ENCODE measurements at regions not wholly inside any gene's neighbourhood (a gene's known extent, or its start where the extent isn't known, plus 50 kb on each side); places are given as distances from the start of the nearest gene placed in this dataset.

DNA sequence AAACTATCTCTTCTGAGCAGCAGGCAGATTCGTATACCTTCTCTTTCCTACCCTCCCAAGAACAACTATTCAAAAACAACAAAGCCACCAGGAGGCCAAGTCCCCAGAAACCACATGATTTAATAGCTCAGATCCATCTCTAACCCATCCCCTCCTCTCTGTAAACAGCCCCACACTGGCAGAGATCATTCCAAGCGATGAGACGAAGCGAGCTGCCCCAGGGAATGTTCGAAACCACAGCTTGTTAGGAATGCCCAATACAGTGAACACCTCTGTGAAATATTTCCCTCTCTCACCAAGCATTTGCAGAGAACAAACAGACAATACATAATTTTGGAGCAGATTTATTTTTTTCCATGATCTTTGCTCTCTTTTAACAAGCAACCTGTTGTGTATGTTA, 231.8 kb downstream of the SOD2 start:
- Histone ChIP-seq H3K9me3 (no peaks in the 10 kb centered on the region), H3K4me3 (ENCODE audit: low read depth, low read length) (no peak overlapping the region), H3K36me3 (ENCODE audit: control insufficient read depth, insufficient read depth, low read length) (no peaks in the 10 kb centered on the region), H3K27me3 (replicated peaks; ENCODE audit: control insufficient read depth, insufficient read depth, low read length) (no peaks in the 10 kb centered on the region), H3K4me1 (no peaks in the 10 kb centered on the region)
- Mint-ChIP-seq H3K9me3 (ENCODE audit: unreplicated experiment) (no peaks in the 10 kb centered on the region), H3K27ac (ENCODE audit: unreplicated experiment) (no peak overlapping the region), H3K27me3 (ENCODE audit: insufficient read depth, unreplicated experiment) (peaks cover 2% of the 10 kb centered on the region), H3K4me1 (ENCODE audit: low read depth, unreplicated experiment) (no peaks in the 10 kb centered on the region), H3K4me3 (ENCODE audit: unreplicated experiment) (no peak overlapping the region), H3K36me3 (ENCODE audit: insufficient read depth, unreplicated experiment) (no peaks in the 10 kb centered on the region)
- TF ChIP-seq, protein P1, sequence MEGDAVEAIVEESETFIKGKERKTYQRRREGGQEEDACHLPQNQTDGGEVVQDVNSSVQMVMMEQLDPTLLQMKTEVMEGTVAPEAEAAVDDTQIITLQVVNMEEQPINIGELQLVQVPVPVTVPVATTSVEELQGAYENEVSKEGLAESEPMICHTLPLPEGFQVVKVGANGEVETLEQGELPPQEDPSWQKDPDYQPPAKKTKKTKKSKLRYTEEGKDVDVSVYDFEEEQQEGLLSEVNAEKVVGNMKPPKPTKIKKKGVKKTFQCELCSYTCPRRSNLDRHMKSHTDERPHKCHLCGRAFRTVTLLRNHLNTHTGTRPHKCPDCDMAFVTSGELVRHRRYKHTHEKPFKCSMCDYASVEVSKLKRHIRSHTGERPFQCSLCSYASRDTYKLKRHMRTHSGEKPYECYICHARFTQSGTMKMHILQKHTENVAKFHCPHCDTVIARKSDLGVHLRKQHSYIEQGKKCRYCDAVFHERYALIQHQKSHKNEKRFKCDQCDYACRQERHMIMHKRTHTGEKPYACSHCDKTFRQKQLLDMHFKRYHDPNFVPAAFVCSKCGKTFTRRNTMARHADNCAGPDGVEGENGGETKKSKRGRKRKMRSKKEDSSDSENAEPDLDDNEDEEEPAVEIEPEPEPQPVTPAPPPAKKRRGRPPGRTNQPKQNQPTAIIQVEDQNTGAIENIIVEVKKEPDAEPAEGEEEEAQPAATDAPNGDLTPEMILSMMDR (IDR thresholded peaks at IDR 0.05; ENCODE audit: insufficient read depth in 1 of 2, low read depth in 1 of 2, low read length in 1 of 2, severe bottlenecking in 1 of 2, unreplicated experiment in 1 of 2), result no peak
- no peak for DNase-seq
- no TSS peak for BruUV-seq (replicated peaks)
- CTCF ChIA-PET, result no interaction called here
- intact Hi-C loops (cut with micrococcal nuclease; ENCODE audit: unreplicated experiment), result no loop called here
- POLR2A ChIA-PET, result no interaction called here

DNA sequence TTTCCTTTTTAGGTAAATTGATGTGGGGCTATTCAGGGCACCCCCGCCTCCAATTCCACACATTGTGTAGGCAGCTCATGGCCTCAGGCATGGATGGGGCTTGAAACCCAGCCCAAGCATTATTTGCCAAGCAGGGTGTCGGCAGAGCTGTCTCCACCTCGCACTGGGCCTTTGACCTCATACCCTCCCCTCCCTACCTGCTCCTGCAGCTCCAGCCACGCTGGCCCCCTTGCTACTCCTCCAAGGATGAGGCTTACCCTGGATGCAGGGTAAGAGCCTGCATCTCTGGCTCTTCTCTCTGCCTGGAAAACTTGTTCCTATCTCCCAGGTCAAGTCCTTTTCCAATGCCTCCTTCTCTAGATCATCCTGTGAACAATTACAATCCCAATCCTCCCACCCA, 232.6 kb downstream of the SOD2 start:
- intact Hi-C loops (cut with micrococcal nuclease; ENCODE audit: unreplicated experiment), result no loop called here
- no peaks in the 10 kb centered on the region for H3K27me3 ChIP-seq (replicated peaks; ENCODE audit: control insufficient read depth, insufficient read depth, low read length)
- BruUV-seq (replicated peaks), result no TSS peak

DNA sequence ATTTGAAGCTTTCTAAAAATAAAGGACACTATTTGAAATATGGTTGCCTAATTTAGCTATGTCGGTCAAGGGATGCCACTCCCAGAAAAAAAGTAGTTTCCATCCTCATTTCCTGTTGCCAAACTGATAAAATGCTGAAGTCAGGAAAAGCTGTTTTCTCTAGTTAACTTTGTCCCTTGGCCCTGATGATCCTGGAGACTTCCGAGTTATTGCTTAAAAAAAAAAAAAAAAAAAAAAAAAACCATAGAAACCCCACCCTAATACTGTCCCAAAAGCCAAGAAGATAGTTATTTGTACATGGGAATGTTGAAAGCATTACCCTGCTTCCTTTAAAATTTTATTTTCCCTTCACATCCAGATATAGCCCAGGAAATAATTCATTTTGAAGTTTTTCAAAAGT, 236.7 kb downstream of the SOD2 start:
- TF ChIP-seq, protein P1 (IDR thresholded peaks at IDR 0.05; ENCODE audit: insufficient read depth in 1 of 2, low read depth in 1 of 2, low read length in 1 of 2, severe bottlenecking in 1 of 2, unreplicated experiment in 1 of 2), result no peak
- no TSS peak for BruUV-seq (replicated peaks)
- H3K27me3 Mint-ChIP-seq (ENCODE audit: insufficient read depth, unreplicated experiment), result peaks cover 10% of the 10 kb centered on the region
- H3K27ac Mint-ChIP-seq (ENCODE audit: unreplicated experiment), result no peak overlapping the region
- H3K36me3 Mint-ChIP-seq (ENCODE audit: insufficient read depth, unreplicated experiment), result no peaks in the 10 kb centered on the region
- no peak overlapping the region for H3K4me3 Mint-ChIP-seq (ENCODE audit: unreplicated experiment)
- no peaks in the 10 kb centered on the region for H3K9me3 Mint-ChIP-seq (ENCODE audit: unreplicated experiment)
- ChIA-PET CTCF (no interaction called here), POLR2A (no interaction called here)
- H3K4me1 Mint-ChIP-seq (ENCODE audit: low read depth, unreplicated experiment), result no peaks in the 10 kb centered on the region
- intact Hi-C loops (cut with micrococcal nuclease; ENCODE audit: unreplicated experiment), result no loop called here
- Histone ChIP-seq H3K36me3 (ENCODE audit: control insufficient read depth, insufficient read depth, low read length) (no peaks in the 10 kb centered on the region), H3K27me3 (replicated peaks; ENCODE audit: control insufficient read depth, insufficient read depth, low read length) (no peaks in the 10 kb centered on the region), H3K4me1 (no peaks in the 10 kb centered on the region), H3K4me3 (ENCODE audit: low read depth, low read length) (no peak overlapping the region), H3K9me3 (no peaks in the 10 kb centered on the region)
- DNase-seq, result no peak

More for the DNA sequence above, 232.6 kb downstream of the SOD2 start:
- CTCF ChIA-PET, result no interaction called here
- TF ChIP-seq, protein P1 (IDR thresholded peaks at IDR 0.05; ENCODE audit: insufficient read depth in 1 of 2, low read depth in 1 of 2, low read length in 1 of 2, severe bottlenecking in 1 of 2, unreplicated experiment in 1 of 2), result no peak
- H3K4me3 ChIP-seq (ENCODE audit: low read depth, low read length), result no peak overlapping the region
- H3K9me3 ChIP-seq, result no peaks in the 10 kb centered on the region
- DNase-seq, result no peak
- no peaks in the 10 kb centered on the region for H3K36me3 ChIP-seq (ENCODE audit: control insufficient read depth, insufficient read depth, low read length)
- Mint-ChIP-seq H3K27ac (ENCODE audit: unreplicated experiment) (no peak overlapping the region), H3K36me3 (ENCODE audit: insufficient read depth, unreplicated experiment) (no peaks in the 10 kb centered on the region), H3K4me1 (ENCODE audit: low read depth, unreplicated experiment) (no peaks in the 10 kb centered on the region), H3K27me3 (ENCODE audit: insufficient read depth, unreplicated experiment) (no peaks in the 10 kb centered on the region), H3K9me3 (ENCODE audit: unreplicated experiment) (no peaks in the 10 kb centered on the region), H3K4me3 (ENCODE audit: unreplicated experiment) (no peak overlapping the region)
- no peaks in the 10 kb centered on the region for H3K4me1 ChIP-seq
- POLR2A ChIA-PET, result no interaction called here

Data from Caco-2 (cell line).